Suppressor macrophage treated with lipopolysaccharide for 4 hours (primary cell): ENCODE measurements at regions not wholly inside any gene's neighbourhood (a gene's known extent, or its start where the extent isn't known, plus 50 kb on each side); places are given as distances from the start of the nearest gene placed in this dataset.

Experiments used
- DNase-seq: peaks from one replicate; pipeline ENCODE4 v3.0.0-alpha.2; 2020

DNA sequence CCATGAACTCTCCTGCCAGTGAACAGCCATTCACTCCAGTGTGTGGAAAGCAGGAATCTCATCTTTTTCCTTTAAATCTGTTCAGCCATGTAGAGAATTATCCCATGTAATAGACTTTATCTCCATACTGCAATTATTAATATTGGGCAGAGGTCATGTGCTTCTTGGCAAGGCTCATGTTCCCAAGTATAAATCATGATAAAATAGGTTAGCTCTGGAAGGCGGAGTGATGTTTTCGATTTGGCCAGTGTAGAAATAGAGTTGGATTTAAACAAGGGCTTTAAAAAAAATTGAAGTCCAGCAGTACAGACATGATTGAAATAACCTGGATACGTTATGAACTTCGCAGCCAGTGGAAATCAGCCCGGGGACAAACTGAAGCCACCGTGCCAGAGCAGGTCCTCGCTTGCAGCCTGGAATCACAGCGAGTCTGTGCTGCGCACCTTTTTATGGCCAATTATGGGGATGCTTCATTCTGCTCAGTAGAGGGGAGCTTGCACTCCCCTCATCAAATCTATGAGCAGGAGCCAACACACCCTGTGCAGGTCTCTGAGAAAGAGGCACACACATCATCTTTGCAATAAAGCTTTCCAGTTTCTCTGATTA is 654.0 kb upstream of the MKI67 start:
- DNase-seq: no peak

DNA sequence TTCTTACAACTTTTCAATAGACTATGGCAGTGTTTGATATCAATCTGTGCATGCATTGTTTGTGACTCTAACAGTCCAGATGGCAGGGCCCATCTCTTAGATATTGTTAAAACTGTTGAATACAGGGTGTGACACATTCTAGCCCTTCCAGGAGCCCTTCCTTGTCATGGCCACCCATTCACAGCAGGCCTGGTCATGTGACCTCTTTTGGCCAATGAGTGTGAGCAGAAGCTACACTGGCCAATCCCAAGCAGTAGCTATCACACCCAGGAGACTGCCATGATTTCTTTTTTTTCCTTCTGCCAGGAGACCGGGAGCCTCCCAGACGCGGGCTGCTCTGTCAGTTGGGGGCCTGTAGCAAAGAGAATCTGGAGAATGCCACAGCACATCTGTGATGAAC is 655.4 kb upstream of the MKI67 start:
- DNase-seq: no peak

- no peak for DNase-seq
These were observed 658.2 kb upstream of the MKI67 start for GRCh38 chr10:128784444-128784843.

- no peak for DNase-seq
These were observed 666.4 kb upstream of the MKI67 start for GRCh38 chr10:128792426-128793140.

DNA sequence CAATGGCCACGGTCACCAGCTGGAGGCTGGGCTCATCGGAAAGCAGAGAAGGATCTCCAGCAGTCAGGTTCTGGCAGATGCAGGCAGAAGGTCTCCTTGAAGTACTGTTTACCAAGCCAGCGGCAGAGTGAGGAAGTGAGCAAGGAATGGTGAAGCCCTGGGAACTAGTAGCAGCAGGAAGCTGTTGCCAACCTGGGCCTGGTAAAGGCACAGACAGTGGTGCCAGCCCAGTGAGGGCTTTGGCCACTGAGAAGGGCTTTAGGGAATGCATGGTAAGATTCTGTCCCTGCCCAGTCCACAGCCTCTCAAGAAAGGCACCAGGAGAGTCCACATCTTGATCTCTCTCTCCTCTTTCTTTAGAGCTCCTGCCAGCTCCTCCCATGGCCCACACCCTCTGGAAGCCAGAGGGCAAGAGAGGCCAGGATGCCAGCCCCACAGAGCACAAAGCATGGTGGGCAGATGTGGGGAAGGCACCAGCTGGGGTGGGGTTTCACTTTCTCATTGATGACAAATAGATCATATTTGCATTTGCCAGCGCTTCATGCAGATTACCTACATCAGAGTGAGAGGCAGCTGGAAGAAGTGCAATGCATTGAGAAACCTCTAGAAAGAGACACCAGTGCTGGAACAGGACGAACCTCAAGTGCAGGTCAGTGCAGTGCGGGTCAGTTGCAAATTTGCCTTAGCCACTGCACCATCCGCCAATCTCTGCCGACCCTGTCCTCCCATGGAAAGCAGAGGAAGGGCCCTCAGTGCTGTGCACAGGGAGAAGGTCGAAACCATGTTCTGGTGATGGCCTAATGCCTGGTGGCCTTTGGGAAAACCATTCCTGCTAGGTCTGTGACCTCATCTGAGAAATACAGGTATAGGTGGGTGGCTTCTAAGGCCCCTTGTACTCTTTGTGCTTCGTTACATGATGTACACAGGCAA is 667.8 kb upstream of the MKI67 start:
- no peak for DNase-seq

GRCh38 chr10:128796396-128796912 is 670.2 kb upstream of the MKI67 start:
- no peak for DNase-seq

GRCh38 chr10:128802062-128802461 is 665.0 kb upstream of the MGMT start:
- no peak for DNase-seq

- no peak for DNase-seq
These were observed 663.3 kb upstream of the MGMT start for GRCh38 chr10:128803790-128804189.

DNA sequence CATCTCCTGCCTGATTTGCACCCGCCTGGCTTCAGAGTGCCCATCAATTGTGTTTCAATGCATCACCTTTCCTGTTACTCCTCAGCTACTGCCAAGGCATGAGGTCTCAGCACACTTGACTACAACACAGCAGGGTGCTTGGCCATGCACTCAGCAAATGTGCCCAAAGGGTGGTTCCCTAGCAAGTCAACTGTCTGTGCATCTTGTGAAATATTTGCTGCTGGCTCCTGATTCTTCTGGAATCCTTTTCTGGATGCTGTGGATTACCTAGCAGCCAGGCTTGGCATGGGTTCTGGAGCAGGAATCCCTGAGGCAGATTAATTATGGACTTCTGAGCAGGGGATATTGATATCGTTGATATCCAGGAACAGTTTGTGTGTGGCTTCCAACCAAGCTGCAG is 662.6 kb upstream of the MGMT start:
- DNase-seq: no peak

- DNase-seq: no peak
These were observed 658.1 kb upstream of the MGMT start for GRCh38 chr10:128808921-128809440.

GRCh38 chr10:128811511-128811910 is 655.5 kb upstream of the MGMT start:
- DNase-seq: no peak

- no peak for DNase-seq
These were observed 655.0 kb upstream of the MGMT start for GRCh38 chr10:128812000-128812399.

DNA sequence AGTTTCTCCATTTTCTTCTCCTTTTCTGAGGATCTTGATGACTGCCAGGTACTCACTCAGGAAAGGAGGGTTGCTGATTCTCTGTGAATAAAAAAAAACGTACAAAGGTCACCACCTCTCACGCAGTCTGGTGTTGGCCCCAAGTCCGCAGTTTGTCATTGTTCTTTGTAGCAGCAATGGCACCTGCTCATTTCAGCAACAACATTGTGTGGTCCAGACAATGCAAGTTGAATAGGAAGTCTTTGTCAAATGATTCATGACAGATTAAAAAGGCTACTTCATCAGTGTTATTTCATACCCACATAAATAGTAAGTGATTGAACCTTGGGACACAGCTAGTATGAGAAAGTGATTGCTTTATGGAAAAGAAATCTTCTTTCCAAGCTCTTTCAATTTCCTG is 653.5 kb upstream of the MGMT start:
- DNase-seq: no peak

DNA sequence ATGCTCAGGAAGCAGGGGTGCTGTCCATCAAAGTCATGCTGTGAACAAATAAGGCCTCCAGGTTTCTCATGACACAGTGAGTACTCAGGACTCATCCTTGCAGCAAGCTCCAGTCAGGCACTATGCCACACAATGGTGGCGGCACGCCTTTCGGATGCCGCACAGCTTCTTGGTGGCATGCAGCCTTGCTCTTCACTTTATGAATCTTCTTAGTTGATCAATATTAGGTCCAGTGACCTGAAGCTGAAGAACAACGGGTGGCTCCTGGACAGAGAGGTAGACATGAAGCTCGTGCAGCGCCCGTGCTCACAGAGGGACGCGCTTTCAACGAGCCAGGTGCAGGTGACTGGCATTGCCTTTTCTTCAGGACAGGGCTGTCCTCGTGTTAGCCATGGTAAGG is 653.0 kb upstream of the MGMT start:
- no peak for DNase-seq

DNA sequence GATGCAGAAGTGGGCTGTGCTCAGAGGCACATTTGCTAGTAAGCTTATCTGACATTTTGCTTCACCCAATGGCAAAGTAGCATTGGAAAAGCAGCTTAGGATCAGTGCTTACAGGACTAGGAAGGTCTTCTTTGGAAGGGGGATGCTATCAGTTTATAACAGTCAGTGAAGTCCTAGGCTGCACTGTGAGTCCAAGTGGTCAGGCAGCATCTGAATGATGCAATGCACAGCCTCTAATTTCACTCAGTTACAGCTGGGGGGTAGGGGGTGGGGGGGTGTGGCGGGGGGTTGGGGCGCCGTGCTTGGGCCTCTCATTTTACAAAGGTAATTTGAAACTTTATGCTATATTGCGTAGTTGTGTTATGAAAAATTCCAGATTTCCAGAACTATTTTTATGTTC is 652.3 kb upstream of the MGMT start:
- DNase-seq: no peak

- no peak for DNase-seq
These were observed 650.3 kb upstream of the MGMT start for GRCh38 chr10:128816726-128817125.

DNA sequence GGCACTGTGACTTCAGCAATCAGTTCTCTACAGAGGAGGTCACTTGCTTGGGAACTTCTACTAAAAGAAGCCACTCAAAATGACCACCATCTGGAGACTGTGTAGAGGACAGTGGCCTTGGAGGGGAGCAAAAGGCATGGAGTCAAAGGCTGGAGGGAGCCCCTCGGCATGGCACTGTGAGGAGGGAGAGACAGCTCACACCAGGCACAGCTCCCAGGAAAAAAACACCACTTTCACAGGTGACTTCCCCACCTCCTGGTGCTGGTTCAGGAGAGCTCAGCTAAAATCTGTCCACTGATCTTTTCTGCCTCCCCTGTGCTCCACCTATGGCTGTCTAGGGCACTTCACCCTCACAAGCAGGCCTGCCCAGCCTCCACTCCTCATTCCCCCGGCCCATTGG is 649.4 kb upstream of the MGMT start:
- DNase-seq: no peak

GRCh38 chr10:128820663-128821062 is 646.4 kb upstream of the MGMT start:
- no peak for DNase-seq

GRCh38 chr10:128823201-128823600 is 643.8 kb upstream of the MGMT start:
- no peak for DNase-seq

DNA sequence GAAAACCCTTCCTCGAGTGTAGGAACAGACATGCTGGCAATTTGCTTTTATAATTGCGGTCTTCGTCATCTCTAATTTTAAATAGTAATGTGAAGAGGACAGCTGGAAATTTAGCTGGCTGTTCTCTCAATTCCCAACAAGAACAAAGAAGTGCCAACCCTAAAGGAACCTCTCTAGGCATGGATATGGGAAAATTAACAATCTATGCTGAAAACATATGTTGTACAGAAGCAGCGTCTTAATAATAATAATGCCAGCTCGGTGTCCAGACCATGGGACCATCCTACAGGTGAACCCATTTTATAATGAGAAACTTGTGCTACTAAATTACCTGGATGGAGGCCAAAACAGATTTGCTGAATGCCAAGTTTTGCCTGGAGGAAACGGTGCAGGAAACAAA is 641.4 kb upstream of the MGMT start:
- DNase-seq: no peak

GRCh38 chr10:128833671-128834070 is 633.4 kb upstream of the MGMT start:
- DNase-seq: no peak

DNA sequence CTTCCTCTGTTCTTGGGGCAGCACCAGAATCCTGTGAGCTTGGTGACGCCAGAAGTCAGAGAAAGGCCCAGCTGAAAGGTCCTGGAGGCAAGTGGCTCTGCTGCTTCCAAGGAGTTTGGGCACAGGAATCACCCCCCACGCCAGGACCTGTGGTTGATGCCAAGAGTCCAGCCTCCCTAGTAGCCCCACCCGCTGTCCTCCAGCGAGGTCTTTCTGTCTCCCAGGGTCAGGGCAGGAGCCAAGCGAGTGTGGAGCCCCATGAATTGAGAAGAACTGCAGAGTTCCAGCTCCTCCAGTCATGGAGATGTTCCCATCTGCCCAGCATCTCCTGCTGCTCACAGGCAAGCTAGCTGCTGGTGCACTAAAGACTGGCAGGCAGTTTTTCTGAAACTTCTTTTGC is 631.7 kb upstream of the MGMT start:
- DNase-seq: no peak

GRCh38 chr10:128837478-128837877 is 629.6 kb upstream of the MGMT start:
- DNase-seq: no peak
